IMR-90 (cell line): ENCODE measurements at regions not wholly inside any gene's neighbourhood (a gene's known extent, or its start where the extent isn't known, plus 50 kb on each side); places are given as distances from the start of the nearest gene placed in this dataset.

Experiments
- ATAC-seq: fragments of 200-7000 bp; cut with Tn5 transposase; 2 replicates; pipeline ENCODE4 v1.9.1; 2020; ENCODE audit warnings: low read depth, mild to moderate bottlenecking, moderate library complexity
- BruUV-seq: library from RNA; stranded (reverse); fragments of 400-500 nt; replicated peaks from 2 replicates; lab custom pipeline; 2021; lab: Mats Ljungman, UMichigan
- CTCF ChIA-PET: fragments of 300-600 bp; formaldehyde crosslinking; extraction: SDS; loops from one replicate; lab custom pipeline; 2021; ENCODE audit warnings: antibody characterized with exemption; lab: Yijun Ruan, JAX
- POLR2A ChIA-PET: fragments of 300-600 bp; sonication (Branson Sonifier 250); formaldehyde crosslinking; loops from one replicate; lab custom pipeline; 2022; ENCODE audit warnings: antibody characterized with exemption; ENCODE audit not compliant: unreplicated experiment; lab: Charles Lee
- DNase-seq: peaks from one replicate; pipeline ENCODE4 v3.0.0; 2013
- H2AFZ ChIP-seq: replicated peaks from 2 replicates; pipeline ENCODE3; 2013; ENCODE audit warnings: low read length, mild to moderate bottlenecking; ENCODE audit not compliant: poor library complexity
- H2AK5ac ChIP-seq: 2 replicates; pipeline ENCODE4 v1.6.1; 2013; ENCODE audit warnings: low read depth, low read length, inconsistent platforms
- H2AK9ac ChIP-seq: replicated peaks from 2 replicates; pipeline ENCODE3; 2013; ENCODE audit warnings: mild to moderate bottlenecking, low read depth, low read length, moderate library complexity; ENCODE audit not compliant: poor library complexity
- H2BK120ac ChIP-seq: 2 replicates; pipeline ENCODE4 v1.6.1; 2013; ENCODE audit warnings: low read depth, low read length, inconsistent platforms
- H2BK15ac ChIP-seq: 3 replicates; pipeline ENCODE4 v1.6.1; 2013; ENCODE audit warnings: low read depth, low read length, inconsistent platforms
- H2BK20ac ChIP-seq: 2 replicates; pipeline ENCODE4 v1.6.1; 2013; ENCODE audit warnings: low read depth, mild to moderate bottlenecking, inconsistent platforms, low read length, moderate library complexity
- H2BK5ac ChIP-seq: 2 replicates; pipeline ENCODE4 v1.6.1; 2013; ENCODE audit warnings: mild to moderate bottlenecking, low read depth, low read length, inconsistent platforms; ENCODE audit not compliant: poor library complexity, severe bottlenecking
- H3K14ac ChIP-seq: replicated peaks from 2 replicates; pipeline ENCODE4 v1.6.1; 2013; ENCODE audit warnings: low read depth, low read length, inconsistent platforms
- H3K18ac ChIP-seq: 2 replicates; pipeline ENCODE4 v1.6.1; 2013; ENCODE audit warnings: low read depth, low read length, control low read depth
- H3K23ac ChIP-seq: 2 replicates; pipeline ENCODE4 v1.6.1; 2013; ENCODE audit warnings: low read depth, low read length, inconsistent platforms
- H3K27ac ChIP-seq: 2 replicates; pipeline ENCODE4 v1.5.1; 2013; ENCODE audit warnings: mild to moderate bottlenecking, control low read depth, low read length; ENCODE audit not compliant: insufficient read depth
- H3K27me3 ChIP-seq: 2 replicates; pipeline ENCODE4 v1.6.1; 2013; ENCODE audit warnings: low read length; ENCODE audit not compliant: control insufficient read depth, insufficient read depth
- H3K36me3 ChIP-seq: 2 replicates; pipeline ENCODE4 v1.6.1; 2013; ENCODE audit warnings: low read length, mixed read lengths; ENCODE audit not compliant: control insufficient read depth, insufficient read depth
- H3K4ac ChIP-seq: 2 replicates; pipeline ENCODE4 v1.6.1; 2013; ENCODE audit warnings: low read depth, low read length, inconsistent platforms
- H3K4me1 ChIP-seq: 2 replicates; pipeline ENCODE4 v1.6.1; 2013; ENCODE audit warnings: low read length, mixed read lengths; ENCODE audit not compliant: control insufficient read depth, insufficient read depth
- H3K4me2 ChIP-seq: 2 replicates; pipeline ENCODE4 v1.6.1; 2013; ENCODE audit warnings: low read depth, mild to moderate bottlenecking, control low read depth, low read length, moderate library complexity
- H3K4me3 ChIP-seq: 2 replicates; pipeline ENCODE4 v1.5.1; 2013; ENCODE audit warnings: low read depth, mild to moderate bottlenecking, control low read depth, low read length, moderate library complexity; ENCODE audit not compliant: insufficient read depth
- H3K56ac ChIP-seq: 2 replicates; pipeline ENCODE4 v1.6.1; 2013; ENCODE audit warnings: low read length, inconsistent platforms; ENCODE audit not compliant: insufficient read depth; ENCODE audit errors: extremely low read depth
- H3K79me1 ChIP-seq, 2 experiments: 2 replicates each; pipeline ENCODE4 v1.6.1; 2013; ENCODE audit warnings: low read length in 2 of 2, inconsistent platforms in 1 of 2, low read depth in 1 of 2
- H3K9ac ChIP-seq: 2 replicates; pipeline ENCODE4 v1.6.1; 2013; ENCODE audit warnings: low read depth, low read length, control low read depth
- H3K9me1 ChIP-seq: 2 replicates; pipeline ENCODE4 v1.6.1; 2013; ENCODE audit warnings: low read length, inconsistent platforms; ENCODE audit not compliant: insufficient read depth
- H3K9me3 ChIP-seq: 2 replicates; pipeline ENCODE4 v1.6.1; 2013; ENCODE audit warnings: low read length; ENCODE audit not compliant: control insufficient read depth, insufficient read depth
- H4K20me1 ChIP-seq: 2 replicates; pipeline ENCODE4 v1.6.1; 2013; ENCODE audit warnings: low read length, inconsistent platforms; ENCODE audit not compliant: insufficient read depth
- H4K5ac ChIP-seq: 2 replicates; pipeline ENCODE4 v1.6.1; 2013; ENCODE audit warnings: mild to moderate bottlenecking, low read depth, low read length, control low read depth
- H4K8ac ChIP-seq, 2 experiments: 2 replicates each; pipeline ENCODE4 v1.6.1; 2013; ENCODE audit warnings: low read depth in 2 of 2, low read length in 2 of 2, control low read depth in 1 of 2, inconsistent platforms in 1 of 2
- H4K91ac ChIP-seq: 2 replicates; pipeline ENCODE4 v1.6.1; 2013; ENCODE audit warnings: low read depth, low read length, inconsistent platforms; ENCODE audit not compliant: insufficient read depth
- CHD1 ChIP-seq: IDR thresholded peaks from 2 replicates; pipeline ENCODE4 v1.6.1; 2012; ENCODE audit warnings: low read depth, low read length, improper control_type of control experiment
- FOS ChIP-seq: fragments of 150-350 bp; IDR thresholded peaks from 2 replicates; pipeline ENCODE4 v1.6.1; 2016; ENCODE audit warnings: low read depth, low read length
- MAFK ChIP-seq: IDR thresholded peaks from 2 replicates; pipeline ENCODE4 v1.6.1; 2012; ENCODE audit warnings: low read depth, low read length, improper control_type of control experiment
- MAZ ChIP-seq: IDR thresholded peaks from 2 replicates; pipeline ENCODE4 v1.6.1; 2012; ENCODE audit warnings: low read depth, mild to moderate bottlenecking, low read length, improper control_type of control experiment, moderate library complexity, borderline replicate concordance
- NFE2L2 ChIP-seq: fragments of 150-350 bp; IDR thresholded peaks from 2 replicates; pipeline ENCODE4 v1.6.1; 2016; ENCODE audit warnings: low read depth, mild to moderate bottlenecking, low read length
- POLR2A ChIP-seq: IDR thresholded peaks from 2 replicates; pipeline ENCODE4 v1.6.1; 2012; ENCODE audit warnings: mild to moderate bottlenecking, low read depth, low read length
- RAD21 ChIP-seq: IDR thresholded peaks from 2 replicates; pipeline ENCODE4 v1.6.1; 2012; ENCODE audit warnings: low read length, improper control_type of control experiment
- SMC3 ChIP-seq: fragments of 150-350 bp; IDR thresholded peaks from 2 replicates; pipeline ENCODE4 v1.6.1; 2016; ENCODE audit warnings: low read depth, mild to moderate bottlenecking, antibody characterized with exemption, low read length, moderate library complexity
- USF2 ChIP-seq: fragments of 150-350 bp; IDR thresholded peaks from 2 replicates; pipeline ENCODE4 v1.6.1; 2017; ENCODE audit warnings: mild to moderate bottlenecking, antibody characterized with exemption, low read length, low read depth
- WGBS, 2 experiments: methylation state at CpG; one replicate each; pipeline versions ENCODE4 v1.1.5 to v1.1.7; 2013; ENCODE audit warnings: missing lambda C conversion rate in 2 of 2; ENCODE audit not compliant: insufficient read length in 1 of 2; ENCODE audit errors: extremely low coverage in 2 of 2; 5-methylcytosine and 5-hydroxymethylcytosine counted together
- dilution Hi-C: fragments of 300-500 bp; cut with HindIII; formaldehyde crosslinking; loops from one replicate; pipeline ENCODE4 v1.14.3; 2018; ENCODE audit warnings: low sequenced_read_pairs; ENCODE audit not compliant: unreplicated experiment
- in situ Hi-C: fragments of 300-500 bp; cut with MboI; formaldehyde crosslinking; loops from 3 replicates; pipeline ENCODE4 v1.14.3; 2019; ENCODE audit warnings: low sequenced_read_pairs, inconsistent platforms, mixed read lengths
- intact Hi-C: fragments of 100-400 bp; cut with micrococcal nuclease; formaldehyde crosslinking; loops from 2 replicates; pipeline ENCODE4 v1.10.0; 2022

- 42% methylated on average over 4 of the region's 5 CpGs; no CpG with 5 or more reads in 1 of the 2 experiments for WGBS, 2 experiments
Observed at GRCh38 chr2:136230464-136230863, 112.5 kb upstream of the CXCR4 start.

More at GRCh38 chr2:136230464-136230863, 112.5 kb upstream of the CXCR4 start:
- DNase-seq (no peak), ATAC-seq (no peak)
- H2AK9ac ChIP-seq = no peak overlapping the region
- H3K9me1 ChIP-seq = no peaks in the 10 kb centered on the region
- H2BK20ac ChIP-seq = no peak overlapping the region
- no peaks in the 10 kb centered on the region for H3K27me3 ChIP-seq
- dilution Hi-C loops = no loop called here
- H2AK5ac ChIP-seq = no peak overlapping the region
- in situ Hi-C loops = no loop called here
- no peak overlapping the region for H3K27ac ChIP-seq
- H3K4me1 ChIP-seq = no peaks in the 10 kb centered on the region
- H2BK15ac ChIP-seq = no peak overlapping the region
- H4K20me1 ChIP-seq = no peaks in the 10 kb centered on the region
- no peak overlapping the region for H2BK120ac ChIP-seq
- no peaks in the 10 kb centered on the region for H3K36me3 ChIP-seq
- TF ChIP-seq MAFK = no peak
- TF ChIP-seq RAD21 = no peak
- TF ChIP-seq MAZ = no peak
- no peak for TF ChIP-seq FOS
- TF ChIP-seq POLR2A = no peak
- no peak for TF ChIP-seq NFE2L2
- no peak for TF ChIP-seq USF2
- TF ChIP-seq SMC3 = no peak
- TF ChIP-seq CHD1 = no peak
- no peak overlapping the region for H3K9ac ChIP-seq
- H4K5ac ChIP-seq = no peak overlapping the region
- H3K23ac ChIP-seq = no peak overlapping the region
- H4K8ac ChIP-seq = no peak overlapping the region
- intact Hi-C loops = no loop called here
- ChIA-PET CTCF (no interaction called here), POLR2A (no interaction called here)
- no peak overlapping the region for H3K4ac ChIP-seq
- no peak overlapping the region for H3K4me2 ChIP-seq
- no peak overlapping the region for H3K4me3 ChIP-seq
- no peaks in the 10 kb centered on the region for H3K9me3 ChIP-seq
- no peak overlapping the region for H2BK5ac ChIP-seq
- H3K14ac ChIP-seq = no peak overlapping the region
- no TSS peak for BruUV-seq
- H3K79me1 ChIP-seq = no peaks in the 10 kb centered on the region
- H3K18ac ChIP-seq = no peak overlapping the region
- H4K91ac ChIP-seq = no peak overlapping the region
- H2AFZ ChIP-seq = no peak overlapping the region
- no peak overlapping the region for H3K56ac ChIP-seq
